ENCODE measurements at regions not wholly inside any gene's neighbourhood (a gene's known extent, or its start where the extent isn't known, plus 50 kb on each side); places are given as distances from the start of the nearest gene placed in this dataset.
"Not testable (repeated sequence)": the region's sequence is repeated elsewhere in the genome, so short reads cannot be mapped to it uniquely, and the experiment has no call there.

DNA sequence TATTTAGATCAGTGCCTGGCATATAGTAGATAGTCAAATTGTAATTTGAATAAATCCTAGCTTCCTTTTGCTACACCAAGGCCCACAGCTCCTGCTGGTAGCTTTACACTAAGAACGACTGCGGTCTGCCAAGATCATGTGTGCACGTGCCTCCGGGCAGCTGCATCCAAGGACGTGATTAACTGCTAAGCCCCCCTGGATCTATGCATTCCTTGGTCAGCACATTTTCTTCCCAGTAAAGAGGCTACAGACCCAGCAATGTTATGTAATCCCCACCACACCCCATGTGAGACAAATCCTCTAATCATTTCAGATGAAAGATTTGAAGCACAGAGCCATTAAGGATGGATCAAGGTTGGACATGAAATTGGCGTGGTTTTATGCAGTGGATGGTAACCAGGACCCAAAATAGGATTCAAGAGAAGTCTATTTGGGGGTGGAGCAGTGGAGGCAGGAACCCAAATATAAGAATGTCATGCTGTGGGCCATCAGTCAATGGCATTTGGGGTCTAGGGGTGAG, 65.2 kb upstream of the PEG3 start:
- 62 to 72% (median 63%) methylated on average over 4 to 6 of the region's 6 CpGs for WGBS, 4 donors
- intact Hi-C loops (cut with DNase I) = no loop called here
- TF ChIP-seq, protein P1, sequence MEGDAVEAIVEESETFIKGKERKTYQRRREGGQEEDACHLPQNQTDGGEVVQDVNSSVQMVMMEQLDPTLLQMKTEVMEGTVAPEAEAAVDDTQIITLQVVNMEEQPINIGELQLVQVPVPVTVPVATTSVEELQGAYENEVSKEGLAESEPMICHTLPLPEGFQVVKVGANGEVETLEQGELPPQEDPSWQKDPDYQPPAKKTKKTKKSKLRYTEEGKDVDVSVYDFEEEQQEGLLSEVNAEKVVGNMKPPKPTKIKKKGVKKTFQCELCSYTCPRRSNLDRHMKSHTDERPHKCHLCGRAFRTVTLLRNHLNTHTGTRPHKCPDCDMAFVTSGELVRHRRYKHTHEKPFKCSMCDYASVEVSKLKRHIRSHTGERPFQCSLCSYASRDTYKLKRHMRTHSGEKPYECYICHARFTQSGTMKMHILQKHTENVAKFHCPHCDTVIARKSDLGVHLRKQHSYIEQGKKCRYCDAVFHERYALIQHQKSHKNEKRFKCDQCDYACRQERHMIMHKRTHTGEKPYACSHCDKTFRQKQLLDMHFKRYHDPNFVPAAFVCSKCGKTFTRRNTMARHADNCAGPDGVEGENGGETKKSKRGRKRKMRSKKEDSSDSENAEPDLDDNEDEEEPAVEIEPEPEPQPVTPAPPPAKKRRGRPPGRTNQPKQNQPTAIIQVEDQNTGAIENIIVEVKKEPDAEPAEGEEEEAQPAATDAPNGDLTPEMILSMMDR (IDR thresholded peaks at IDR 0.05) = no peak
- Histone ChIP-seq H3K9me3 (replicated peaks in 1 of 3) (no peaks in the 10 kb centered on the region), H3K4me3 (no peak overlapping the region), H3K4me1 (replicated peaks in 1 of 2) (no peaks in the 10 kb centered on the region), H3K36me3 (replicated peaks in 1 of 2) (no peaks in the 10 kb centered on the region), H3K27ac (no peak overlapping the region), H3K27me3 (no peaks in the 10 kb centered on the region)
- DNase-seq = no peak

DNA sequence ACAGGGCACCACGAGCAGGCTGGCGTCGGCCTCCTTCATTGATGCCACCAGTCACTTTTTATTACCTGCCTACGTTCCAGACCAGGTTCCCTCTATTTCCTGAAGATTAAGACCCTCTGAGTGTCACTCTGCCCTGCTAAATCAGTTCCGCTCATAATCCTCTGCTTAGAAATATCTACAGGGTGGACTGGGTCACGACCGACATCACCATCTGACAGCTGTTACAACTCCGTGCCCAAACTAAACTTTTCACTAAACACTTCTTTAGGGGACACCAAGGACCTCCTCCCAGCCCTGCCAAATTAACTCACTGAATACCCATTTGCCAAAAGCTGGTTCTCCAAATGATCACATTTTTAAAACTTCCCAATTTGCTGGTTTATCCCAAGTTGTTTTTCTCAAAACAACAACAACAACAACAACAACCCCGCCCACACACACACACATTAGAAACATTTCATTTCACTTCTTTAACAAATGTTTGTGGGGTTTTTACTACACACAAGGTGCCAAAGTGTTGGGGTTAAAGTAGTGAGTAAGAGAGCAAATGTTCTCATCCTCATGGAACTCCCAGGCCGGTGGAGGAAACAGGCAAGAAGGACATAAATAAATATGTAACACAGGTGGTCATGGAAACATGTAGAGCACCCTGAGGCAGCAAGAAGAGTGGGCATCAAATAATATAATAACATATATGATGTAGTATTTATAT, 72.0 kb upstream of the PEG3 start:
- Histone ChIP-seq H3K36me3 (replicated peaks in 1 of 2) (no peaks in the 10 kb centered on the region), H3K4me3 (no peak overlapping the region), H3K9me3 (replicated peaks in 1 of 3) (no peaks in the 10 kb centered on the region), H3K4me1 (replicated peaks in 1 of 2) (peaks cover 0 to 5% of the 10 kb centered on the region in 2 donors), H3K27me3 (no peaks in the 10 kb centered on the region), H3K27ac (no peak overlapping the region)
- no peak for DNase-seq
- TF ChIP-seq, protein P1 (IDR thresholded peaks at IDR 0.05) = no peak
- TF ChIP-seq POLR2A (IDR thresholded peaks at IDR 0.05) = no peak
- intact Hi-C loops (cut with DNase I) = no loop called here
- 85 to 90% (median 89%) methylated on average over 10 of the region's 10 CpGs for WGBS, 4 donors

DNA sequence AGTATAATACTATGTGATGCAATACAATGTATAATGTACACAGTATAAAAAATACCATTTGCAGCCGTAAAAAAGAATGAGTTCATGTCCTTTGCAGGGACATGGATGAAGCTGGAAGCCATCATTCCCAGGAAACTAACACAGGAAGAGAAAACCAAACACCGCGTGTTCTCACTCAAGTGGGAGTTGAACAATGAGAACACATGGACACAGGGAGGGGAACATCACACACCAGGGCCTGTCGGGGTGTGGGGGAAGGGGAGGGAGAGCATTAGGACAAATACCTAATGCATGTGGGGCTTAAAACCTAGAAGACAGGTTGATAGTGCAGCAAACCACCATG, 72.6 kb upstream of the PEG3 start:
- H3K27ac ChIP-seq; DNase-seq; H3K27me3 ChIP-seq; H3K9me3 ChIP-seq (replicated peaks in 1 of 3); intact Hi-C loops (cut with DNase I); H3K4me1 ChIP-seq (replicated peaks in 1 of 2); H3K4me3 ChIP-seq; H3K36me3 ChIP-seq (replicated peaks in 1 of 2): not testable (repeated sequence)
- 59 to 73% (median 66%) methylated on average over 4 of the region's 4 CpGs for WGBS, 4 donors

DNA sequence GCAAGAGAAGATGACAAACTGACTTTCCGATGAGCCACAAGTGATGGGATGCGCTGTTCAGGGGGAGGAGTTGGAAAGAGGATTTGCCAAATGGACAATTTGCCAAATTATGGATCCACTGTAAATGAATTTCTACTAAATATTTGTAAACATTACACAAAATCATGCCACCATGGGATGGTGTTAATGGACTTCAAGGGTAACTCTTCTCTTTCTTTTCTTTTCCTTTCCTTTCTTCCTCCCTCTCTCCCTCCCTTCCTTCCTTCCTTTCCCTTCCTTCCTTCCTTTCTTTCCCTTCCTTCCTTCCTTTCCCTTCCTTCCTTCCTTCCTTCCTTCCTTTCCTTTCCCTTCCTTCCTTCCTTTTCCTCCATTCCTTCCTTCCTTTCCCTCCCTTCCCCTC, 76.0 kb upstream of the PEG3 start:
- WGBS, 4 donors = 92 to 98% (median 95%) methylated on average over 2 of the region's 2 CpGs
- Histone ChIP-seq H3K9me3 (replicated peaks in 1 of 3) (no peaks in the 10 kb centered on the region), H3K27me3 (no peaks in the 10 kb centered on the region), H3K36me3 (replicated peaks in 1 of 2) (no peaks in the 10 kb centered on the region), H3K4me1 (replicated peaks in 1 of 2) (peaks cover 10 to 29% of the 10 kb centered on the region in 2 donors), H3K4me3 (no peak overlapping the region), H3K27ac (peak overlapping the region in 1 of 5 donors; percentile 72)
- no peak for DNase-seq
- intact Hi-C loops (cut with DNase I) = no loop called here
- no peak for TF ChIP-seq POLR2A (IDR thresholded peaks at IDR 0.05)

DNA sequence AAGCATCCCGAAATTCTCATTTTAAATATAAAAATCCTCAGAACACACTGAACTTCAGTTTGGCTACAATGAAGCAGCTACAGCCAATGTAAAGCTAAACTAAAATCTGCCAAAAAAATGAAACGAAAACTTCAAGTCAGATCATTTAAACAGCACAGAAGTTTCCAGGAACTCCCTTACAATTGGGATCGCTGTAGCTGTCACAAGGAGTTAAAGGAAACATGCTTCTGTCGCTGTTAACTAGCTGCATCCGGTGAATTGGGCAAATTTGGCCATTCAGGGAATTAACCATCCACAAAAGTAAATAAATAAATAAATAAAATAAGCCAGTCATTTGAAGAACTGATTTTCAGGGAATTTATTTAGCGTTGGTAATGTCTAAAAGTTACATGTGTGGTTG, 77.0 kb upstream of the PEG3 start:
- 56 to 68% (median 61%) methylated on average over 6 of the region's 6 CpGs for WGBS, 4 donors
- peak overlapping the region in 3 of 5 donors; percentile 69 to 88 (median 72) for H3K27ac ChIP-seq
- TF ChIP-seq, protein P1 (IDR thresholded peaks at IDR 0.05) = no peak
- no peak for TF ChIP-seq POLR2A (IDR thresholded peaks at IDR 0.05)
- intact Hi-C loops (cut with DNase I) = no loop called here
- peaks cover 10 to 29% of the 10 kb centered on the region in 2 donors for H3K4me1 ChIP-seq (replicated peaks in 1 of 2)
- H3K9me3 ChIP-seq (replicated peaks in 1 of 3) = no peaks in the 10 kb centered on the region
- no peaks in the 10 kb centered on the region for H3K36me3 ChIP-seq (replicated peaks in 1 of 2)
- no peaks in the 10 kb centered on the region for H3K27me3 ChIP-seq
- no peak overlapping the region for H3K4me3 ChIP-seq
- DNase-seq = no peak

Data from adrenal gland (tissue), 9 donors.